ENCODE measurements at regions not wholly inside any gene's neighbourhood (a gene's known extent, or its start where the extent isn't known, plus 50 kb on each side); places are given as distances from the start of the nearest gene placed in this dataset.

DNA sequence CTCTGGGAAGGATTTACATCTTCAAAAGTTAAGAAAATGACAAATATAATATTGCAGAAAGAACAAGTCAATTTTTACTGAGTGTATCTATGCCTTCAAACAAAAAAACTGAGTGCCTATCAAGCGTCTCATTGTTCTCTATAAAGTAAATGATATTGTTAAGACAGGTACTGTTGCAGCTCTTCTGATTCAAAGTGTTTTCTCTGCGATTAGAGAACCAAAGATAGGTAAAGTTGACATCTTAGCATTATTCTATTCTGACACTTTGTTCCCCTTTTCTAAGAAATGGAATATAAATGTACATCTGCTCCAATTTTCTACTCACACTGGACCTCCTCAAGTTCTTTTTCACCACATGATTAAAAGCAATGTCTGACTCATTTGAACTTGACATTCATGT, 1317.7 kb downstream of the CDH11 start:
- TF ChIP-seq RAD21 (IDR thresholded peaks at IDR 0.05; ENCODE audit: low read depth) (no peak), EP300 (IDR thresholded peaks at IDR 0.05; ENCODE audit: borderline replicate concordance) (no peak), FOXM1 (IDR thresholded peaks at IDR 0.05; ENCODE audit: borderline replicate concordance, low read depth) (no peak), CREB1 (IDR thresholded peaks at IDR 0.05; ENCODE audit: low read depth) (no peak), EGR1 (IDR thresholded peaks at IDR 0.05) (no peak)
- TF ChIP-seq, protein P1, sequence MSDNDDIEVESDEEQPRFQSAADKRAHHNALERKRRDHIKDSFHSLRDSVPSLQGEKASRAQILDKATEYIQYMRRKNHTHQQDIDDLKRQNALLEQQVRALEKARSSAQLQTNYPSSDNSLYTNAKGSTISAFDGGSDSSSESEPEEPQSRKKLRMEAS (IDR thresholded peaks at IDR 0.05), result no peak
